ENCODE measurements at regions not wholly inside any gene's neighbourhood (a gene's known extent, or its start where the extent isn't known, plus 50 kb on each side); places are given as distances from the start of the nearest gene placed in this dataset.

DNA sequence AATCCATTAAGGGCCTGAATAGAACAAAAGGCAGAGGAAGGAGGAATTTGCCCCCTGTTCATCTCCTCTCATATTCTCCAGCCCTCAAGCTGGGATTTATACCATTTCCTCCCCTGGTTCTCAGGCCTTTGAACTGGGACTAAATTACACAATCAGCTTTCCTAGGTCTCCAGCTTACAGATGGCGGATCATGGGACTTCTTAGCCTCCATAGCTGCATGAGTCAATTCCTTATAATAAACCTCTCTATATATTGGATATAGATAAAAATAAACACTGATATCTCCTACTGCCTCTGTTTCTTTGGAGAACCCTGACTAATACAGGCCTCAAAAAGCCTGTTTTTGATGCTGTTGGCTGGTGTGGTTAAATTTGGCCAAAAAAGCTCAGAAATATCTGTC is 84.5 kb upstream of the TMEM108 start:
- H3K27ac Mint-ChIP-seq: no peak overlapping the region
- DNase-seq (no peak), ATAC-seq (replicated peaks) (no peak)
- peaks cover 0 to 2% of the 10 kb centered on the region in 2 donors for H3K9me3 Mint-ChIP-seq
- no peak overlapping the region for H3K4me3 Mint-ChIP-seq
- no peaks in the 10 kb centered on the region for H3K36me3 Mint-ChIP-seq (ENCODE audit: insufficient read depth)
- H3K4me1 Mint-ChIP-seq (ENCODE audit: low read depth in 2 of 2): no peaks in the 10 kb centered on the region
- H3K27me3 Mint-ChIP-seq: peaks cover 0 to 9% of the 10 kb centered on the region in 2 donors

DNA sequence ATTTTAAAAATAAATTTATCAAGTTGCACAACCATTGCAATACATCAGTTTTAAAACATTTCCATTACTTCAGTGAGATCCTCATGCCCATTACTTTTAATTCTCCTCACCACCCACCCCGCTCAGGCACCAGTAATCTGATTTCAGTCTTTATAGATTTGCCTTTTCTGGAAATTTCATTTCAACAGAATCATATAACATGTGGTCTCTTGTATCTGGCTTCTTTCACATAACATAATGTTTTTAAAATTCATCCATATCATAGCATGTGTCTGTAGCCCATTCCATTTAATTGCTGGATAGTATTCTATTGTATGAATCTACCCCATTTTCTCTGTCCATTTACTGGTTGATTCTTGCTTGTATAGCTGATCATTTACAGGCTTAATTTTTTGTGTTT is 110.3 kb upstream of the TMEM108 start:
- no peaks in the 10 kb centered on the region for H3K36me3 Mint-ChIP-seq (ENCODE audit: insufficient read depth)
- no peak for ATAC-seq (replicated peaks)
- no peaks in the 10 kb centered on the region for H3K27me3 Mint-ChIP-seq
- no peaks in the 10 kb centered on the region for H3K4me1 Mint-ChIP-seq (ENCODE audit: low read depth in 2 of 2)
- H3K4me3 Mint-ChIP-seq: no peak overlapping the region
- no peak for DNase-seq
- H3K9me3 Mint-ChIP-seq: no peaks in the 10 kb centered on the region
- H3K27ac Mint-ChIP-seq: no peak overlapping the region

DNA sequence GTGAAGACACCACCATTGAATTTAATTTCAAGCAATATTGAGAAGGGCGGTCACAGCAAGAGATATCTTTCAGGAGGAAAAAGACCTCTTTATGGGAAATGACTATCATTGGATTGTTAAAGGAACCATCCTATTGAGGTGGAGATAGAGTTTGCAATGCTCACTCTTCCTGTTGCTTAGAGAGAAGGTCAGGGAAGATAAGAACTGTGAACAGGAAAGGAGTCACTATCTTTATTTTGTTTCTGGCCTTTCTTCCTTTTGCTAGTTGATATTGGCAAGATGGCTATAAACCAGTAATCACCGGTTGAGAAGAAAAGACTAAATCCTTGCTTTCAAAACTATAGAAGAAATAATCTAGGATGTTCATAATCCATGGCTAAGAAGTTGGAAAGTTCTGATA is 112.1 kb upstream of the TMEM108 start:
- H3K36me3 Mint-ChIP-seq (ENCODE audit: insufficient read depth): no peaks in the 10 kb centered on the region
- no peak overlapping the region for H3K4me3 Mint-ChIP-seq
- ATAC-seq (replicated peaks) (no peak), DNase-seq (no peak)
- H3K4me1 Mint-ChIP-seq (ENCODE audit: low read depth in 2 of 2): no peaks in the 10 kb centered on the region
- no peaks in the 10 kb centered on the region for H3K9me3 Mint-ChIP-seq
- H3K27me3 Mint-ChIP-seq: no peaks in the 10 kb centered on the region
- no peak overlapping the region for H3K27ac Mint-ChIP-seq

DNA sequence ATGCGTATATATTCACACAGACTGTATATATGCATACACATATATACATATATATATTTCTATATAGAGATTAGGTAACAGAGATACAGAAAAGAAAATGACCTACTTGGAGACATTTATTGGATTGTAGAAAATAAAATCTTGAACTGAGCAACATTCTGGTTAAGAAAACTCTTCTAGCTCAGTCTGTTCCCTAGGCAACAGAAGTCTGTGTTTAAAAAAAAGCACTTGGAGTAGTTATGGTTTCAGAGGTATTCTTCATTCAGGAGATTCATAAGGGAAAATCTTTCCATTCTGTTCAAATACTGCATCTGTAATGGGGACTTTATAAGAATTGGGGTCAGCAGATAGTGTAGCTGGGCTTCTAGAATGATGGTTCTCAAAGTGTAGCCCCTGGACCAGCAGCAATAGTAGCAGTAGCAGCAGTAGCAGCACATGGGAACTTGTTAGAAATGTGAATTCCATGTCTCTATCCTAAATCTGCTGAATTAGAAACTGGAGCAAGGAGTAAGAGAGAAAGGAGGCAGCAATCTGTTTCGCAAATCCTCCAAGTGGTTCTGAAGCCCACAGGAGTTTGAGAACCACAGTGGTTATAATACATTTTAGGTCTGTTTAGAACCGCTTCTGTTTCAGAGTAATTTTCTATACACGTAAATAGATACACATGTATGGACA is 112.8 kb upstream of the TMEM108 start:
- ATAC-seq (replicated peaks): no peak
- H3K36me3 Mint-ChIP-seq (ENCODE audit: insufficient read depth): no peaks in the 10 kb centered on the region
- H3K27me3 Mint-ChIP-seq: no peaks in the 10 kb centered on the region
- H3K27ac Mint-ChIP-seq: no peak overlapping the region
- H3K4me3 Mint-ChIP-seq: no peak overlapping the region
- H3K4me1 Mint-ChIP-seq (ENCODE audit: low read depth in 2 of 2): no peaks in the 10 kb centered on the region
- DNase-seq: no peak
- H3K9me3 Mint-ChIP-seq: no peaks in the 10 kb centered on the region

DNA sequence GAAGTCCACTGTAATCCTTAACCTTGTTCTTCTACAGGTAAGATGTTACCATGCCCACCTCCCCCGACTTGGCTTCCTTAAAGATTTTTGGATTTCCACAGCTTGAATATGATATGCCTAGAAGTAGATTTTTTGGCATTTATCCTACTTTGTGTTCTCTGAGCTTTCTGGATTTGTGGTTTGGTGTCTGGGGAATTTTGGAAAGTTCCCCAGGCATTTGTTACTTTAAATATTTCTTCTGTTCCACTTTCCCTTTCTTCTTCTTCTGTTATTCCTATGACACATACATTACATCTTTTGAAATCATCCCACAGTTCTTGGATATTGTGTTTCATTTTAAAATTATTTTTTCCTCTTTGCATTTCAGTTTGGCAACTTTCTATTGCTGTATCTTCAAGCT is 122.1 kb upstream of the TMEM108 start:
- DNase-seq: no peak
- Mint-ChIP-seq H3K27ac (no peak overlapping the region), H3K9me3 (no peaks in the 10 kb centered on the region), H3K36me3 (ENCODE audit: insufficient read depth) (no peaks in the 10 kb centered on the region), H3K4me3 (no peak overlapping the region), H3K27me3 (peaks cover 0 to 13% of the 10 kb centered on the region in 2 donors), H3K4me1 (ENCODE audit: low read depth in 2 of 2) (no peaks in the 10 kb centered on the region)
- no peak for ATAC-seq (replicated peaks)

DNA sequence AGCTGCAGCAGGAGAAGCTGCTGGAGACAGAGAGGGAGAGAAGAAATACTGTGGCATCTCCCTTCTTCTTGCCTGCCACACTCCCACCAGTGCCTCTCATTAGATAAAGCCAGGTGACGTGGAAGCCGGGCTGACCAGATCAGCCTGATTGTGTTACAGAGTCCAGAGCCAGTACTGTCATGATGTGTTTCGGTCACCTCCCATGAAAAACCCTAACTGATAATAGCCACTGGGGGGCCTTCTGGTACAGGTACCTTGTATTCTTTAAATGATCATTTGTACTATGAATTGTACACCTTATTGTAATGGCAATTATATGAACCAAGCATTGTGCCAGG is 125.8 kb upstream of the TMEM108 start:
- no peaks in the 10 kb centered on the region for H3K4me1 Mint-ChIP-seq (ENCODE audit: low read depth in 2 of 2)
- no peaks in the 10 kb centered on the region for H3K9me3 Mint-ChIP-seq
- no peak overlapping the region for H3K4me3 Mint-ChIP-seq
- ATAC-seq (replicated peaks): no peak
- peaks cover 0 to 13% of the 10 kb centered on the region in 2 donors for H3K27me3 Mint-ChIP-seq
- H3K27ac Mint-ChIP-seq: no peak overlapping the region
- no peaks in the 10 kb centered on the region for H3K36me3 Mint-ChIP-seq (ENCODE audit: insufficient read depth)
- no peak for DNase-seq

DNA sequence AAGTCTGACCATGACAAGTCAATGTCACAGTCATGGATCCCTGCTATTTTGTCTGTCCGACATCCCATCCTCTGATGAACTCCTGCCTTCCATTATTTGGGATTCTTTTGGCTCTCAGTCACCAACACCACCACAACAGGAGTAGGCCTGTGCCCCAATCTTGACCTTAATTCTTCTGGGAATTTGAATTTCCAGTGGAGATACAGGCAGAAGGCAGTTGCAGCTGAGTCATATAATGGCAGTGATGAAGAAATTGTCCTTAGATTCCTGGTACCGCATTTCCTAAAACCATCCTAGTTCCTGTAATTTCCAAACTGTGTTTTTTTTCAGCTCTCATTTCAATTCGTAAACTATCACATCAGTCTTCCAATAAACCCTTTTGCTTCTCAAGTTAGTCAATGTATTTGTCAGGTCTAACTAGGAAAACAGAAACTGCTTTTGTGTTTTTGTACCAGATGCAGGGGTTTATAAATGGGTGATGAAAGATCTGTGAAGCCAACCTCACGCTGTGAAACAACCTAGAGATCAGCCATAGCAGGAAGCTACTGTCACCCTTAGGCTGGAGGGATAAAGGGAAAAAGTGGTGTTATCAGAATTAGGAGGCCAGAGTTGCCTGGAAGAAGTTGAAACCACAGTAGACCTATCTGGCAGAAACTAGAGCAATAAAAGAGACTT is 126.3 kb upstream of the TMEM108 start:
- ATAC-seq (replicated peaks): no peak
- no peaks in the 10 kb centered on the region for H3K9me3 Mint-ChIP-seq
- H3K36me3 Mint-ChIP-seq (ENCODE audit: insufficient read depth): no peaks in the 10 kb centered on the region
- no peak overlapping the region for H3K4me3 Mint-ChIP-seq
- H3K4me1 Mint-ChIP-seq (ENCODE audit: low read depth in 2 of 2): no peaks in the 10 kb centered on the region
- DNase-seq: no peak
- H3K27ac Mint-ChIP-seq: no peak overlapping the region
- peaks cover 0 to 13% of the 10 kb centered on the region in 2 donors for H3K27me3 Mint-ChIP-seq

DNA sequence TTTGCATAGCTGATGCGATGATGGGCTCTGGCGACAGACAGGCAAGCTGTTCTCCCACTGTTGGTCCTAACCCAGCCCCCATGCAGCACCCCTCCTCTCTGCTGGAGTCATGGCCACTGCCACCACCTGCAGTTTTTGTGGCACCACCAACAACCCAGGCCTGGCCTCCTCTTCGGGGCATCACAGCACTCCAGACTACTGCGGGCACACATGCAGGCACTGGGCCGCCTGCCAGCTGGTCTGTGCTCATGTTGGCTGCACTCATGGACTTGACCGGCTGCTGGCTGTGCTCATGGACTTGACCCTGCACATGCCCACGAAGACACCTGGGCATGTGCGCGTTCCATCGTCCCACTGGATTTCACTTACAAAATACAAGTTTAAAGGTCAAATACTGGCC is 130.9 kb upstream of the TMEM108 start:
- H3K36me3 Mint-ChIP-seq (ENCODE audit: insufficient read depth): no peaks in the 10 kb centered on the region
- H3K4me3 Mint-ChIP-seq: no peak overlapping the region
- H3K4me1 Mint-ChIP-seq (ENCODE audit: low read depth in 2 of 2): no peaks in the 10 kb centered on the region
- no peak for ATAC-seq (replicated peaks)
- no peaks in the 10 kb centered on the region for H3K9me3 Mint-ChIP-seq
- peaks cover 0 to 12% of the 10 kb centered on the region in 2 donors for H3K27me3 Mint-ChIP-seq
- H3K27ac Mint-ChIP-seq: no peak overlapping the region
- DNase-seq: no peak

DNA sequence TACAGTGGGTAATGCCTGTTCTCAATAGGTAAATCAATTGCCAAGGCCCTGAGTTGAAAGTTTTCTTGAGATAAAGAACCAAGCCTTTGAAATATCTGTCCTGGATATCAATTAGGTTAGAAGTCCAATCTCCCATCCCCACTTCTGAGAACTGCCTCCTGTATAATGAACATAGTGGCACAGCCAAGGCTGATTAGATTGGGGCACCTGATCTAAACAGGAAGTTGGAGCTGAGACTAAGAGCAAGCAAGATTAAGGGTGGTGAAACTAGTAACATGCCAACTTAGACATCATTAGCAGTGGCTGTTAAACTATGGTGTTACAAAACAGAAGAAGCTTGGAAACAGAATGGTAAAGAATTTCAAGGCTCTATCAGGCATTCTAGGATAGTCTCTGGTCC is 137.7 kb upstream of the TMEM108 start:
- H3K4me1 Mint-ChIP-seq (ENCODE audit: low read depth in 2 of 2): no peaks in the 10 kb centered on the region
- H3K9me3 Mint-ChIP-seq: no peaks in the 10 kb centered on the region
- no peaks in the 10 kb centered on the region for H3K36me3 Mint-ChIP-seq (ENCODE audit: insufficient read depth)
- no peak overlapping the region for H3K27ac Mint-ChIP-seq
- DNase-seq: no peak
- no peak overlapping the region for H3K4me3 Mint-ChIP-seq
- no peak for ATAC-seq (replicated peaks)
- no peaks in the 10 kb centered on the region for H3K27me3 Mint-ChIP-seq

DNA sequence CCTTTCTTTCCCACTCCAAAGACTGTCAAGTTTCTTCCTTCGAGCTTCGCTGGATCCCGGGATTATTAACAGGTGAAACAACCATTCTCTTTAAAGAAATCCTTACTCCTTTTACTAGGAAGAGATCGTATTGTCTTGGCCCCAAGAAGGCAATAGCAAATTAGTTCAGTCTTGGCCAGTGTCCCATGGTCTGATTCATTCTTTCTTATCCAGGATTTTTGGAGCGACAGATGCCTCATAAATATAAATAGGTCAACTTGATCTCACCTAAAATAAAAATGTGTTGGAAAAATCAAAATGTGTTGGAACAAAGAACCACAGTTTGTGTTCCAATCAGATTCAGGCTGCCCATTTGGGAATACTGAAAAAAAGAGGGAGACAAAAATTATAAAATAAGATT is 140.1 kb upstream of the TMEM108 start:
- no peak for DNase-seq
- no peak overlapping the region for H3K4me3 Mint-ChIP-seq
- H3K9me3 Mint-ChIP-seq: peaks cover 0 to 1% of the 10 kb centered on the region in 2 donors
- no peaks in the 10 kb centered on the region for H3K36me3 Mint-ChIP-seq (ENCODE audit: insufficient read depth)
- ATAC-seq (replicated peaks): no peak
- H3K4me1 Mint-ChIP-seq (ENCODE audit: low read depth in 2 of 2): no peaks in the 10 kb centered on the region
- no peaks in the 10 kb centered on the region for H3K27me3 Mint-ChIP-seq
- no peak overlapping the region for H3K27ac Mint-ChIP-seq

DNA sequence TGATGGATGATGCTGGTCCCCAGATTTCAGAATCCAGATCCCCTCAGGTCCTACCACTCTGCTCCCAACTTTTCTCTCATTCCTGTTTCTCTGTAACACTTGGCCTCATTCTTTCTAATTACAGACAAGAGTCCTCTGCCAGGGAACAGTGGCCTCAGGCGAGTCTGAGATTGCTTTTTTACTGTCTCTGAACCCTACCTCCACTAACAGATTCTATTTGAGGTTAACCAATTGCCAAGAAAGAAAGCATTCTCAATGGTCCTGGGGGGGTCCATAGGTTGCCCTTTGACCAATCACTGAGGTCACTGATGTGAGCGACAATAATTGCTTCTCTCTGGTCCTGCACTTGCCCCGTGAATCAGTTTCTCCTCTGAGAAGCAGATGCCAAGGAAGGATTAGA is 145.2 kb upstream of the TMEM108 start:
- no peaks in the 10 kb centered on the region for H3K27me3 Mint-ChIP-seq

DNA sequence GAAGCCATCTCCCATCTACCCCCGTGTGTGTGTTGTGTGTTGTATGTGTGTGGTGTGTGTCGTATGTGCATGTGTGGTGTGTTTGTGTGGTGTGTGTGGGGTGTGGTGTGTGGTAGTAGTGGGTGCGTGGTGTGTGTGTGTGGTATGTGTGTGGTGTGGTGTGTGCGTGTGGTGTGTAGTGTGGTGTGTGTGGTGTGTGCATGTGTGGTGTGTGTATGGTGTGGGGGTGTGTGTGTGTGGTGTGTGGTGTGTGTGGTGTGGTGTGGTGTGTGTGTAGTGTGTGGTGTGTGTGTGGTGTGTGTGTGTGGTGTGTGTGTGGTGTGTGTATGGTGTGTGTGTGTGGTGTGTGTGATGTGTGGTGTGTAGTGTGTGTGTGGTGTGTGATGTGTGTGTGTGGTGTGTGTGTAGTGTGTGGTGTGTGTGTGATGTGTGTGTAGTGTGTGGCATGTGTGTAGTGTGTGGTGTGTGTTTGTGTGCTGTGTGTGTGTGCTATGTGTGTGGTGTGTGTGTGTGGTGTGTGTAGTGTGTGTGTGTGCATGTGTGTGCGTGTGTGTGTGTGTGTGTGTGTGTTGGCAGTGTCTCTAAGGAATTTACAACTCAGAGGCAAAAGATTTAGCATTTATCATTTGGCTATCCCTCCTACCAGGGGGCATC is 156.3 kb upstream of the TMEM108 start:
- Mint-ChIP-seq H3K4me3 (no peak overlapping the region), H3K27me3 (peaks cover 6 to 10% of the 10 kb centered on the region in 2 donors), H3K4me1 (ENCODE audit: low read depth in 2 of 2) (no peaks in the 10 kb centered on the region), H3K9me3 (peaks cover 7 to 12% of the 10 kb centered on the region in 2 donors), H3K27ac (no peak overlapping the region), H3K36me3 (ENCODE audit: insufficient read depth) (no peaks in the 10 kb centered on the region)
- ATAC-seq (replicated peaks) (no peak), DNase-seq (no peak)

More for the DNA sequence above, 145.2 kb upstream of the TMEM108 start:
- DNase-seq (no peak), ATAC-seq (replicated peaks) (no peak)
- H3K4me1 Mint-ChIP-seq (ENCODE audit: low read depth in 2 of 2): no peaks in the 10 kb centered on the region
- H3K4me3 Mint-ChIP-seq: no peak overlapping the region
- peaks cover 0 to 2% of the 10 kb centered on the region in 2 donors for H3K9me3 Mint-ChIP-seq
- no peak overlapping the region for H3K27ac Mint-ChIP-seq
- H3K36me3 Mint-ChIP-seq (ENCODE audit: insufficient read depth): no peaks in the 10 kb centered on the region

DNA sequence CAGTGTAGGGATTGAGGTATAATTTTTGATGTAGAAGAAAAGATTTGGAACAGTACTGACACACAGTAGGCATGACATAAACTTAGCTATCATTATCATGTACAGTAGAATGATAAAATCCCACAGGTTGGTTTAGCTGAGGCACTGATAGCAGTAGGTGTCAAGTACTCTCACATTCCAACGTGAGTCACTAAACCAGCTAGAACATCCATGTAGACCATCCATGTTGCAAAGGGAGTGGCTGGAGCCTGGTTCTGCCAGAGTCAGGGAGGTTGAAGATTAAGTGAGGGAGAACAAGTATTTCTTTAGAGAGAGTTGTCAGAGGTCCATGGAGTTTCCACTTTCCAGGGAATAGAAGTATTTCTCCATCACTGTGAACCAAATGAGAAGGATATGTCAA is 157.2 kb upstream of the TMEM108 start:
- Mint-ChIP-seq H3K36me3 (ENCODE audit: insufficient read depth) (no peaks in the 10 kb centered on the region), H3K4me3 (no peak overlapping the region), H3K27me3 (peaks cover 6 to 10% of the 10 kb centered on the region in 2 donors), H3K9me3 (peaks cover 6 to 12% of the 10 kb centered on the region in 2 donors), H3K4me1 (ENCODE audit: low read depth in 2 of 2) (no peaks in the 10 kb centered on the region), H3K27ac (no peak overlapping the region)
- no peak for DNase-seq
- no peak for ATAC-seq (replicated peaks)

DNA sequence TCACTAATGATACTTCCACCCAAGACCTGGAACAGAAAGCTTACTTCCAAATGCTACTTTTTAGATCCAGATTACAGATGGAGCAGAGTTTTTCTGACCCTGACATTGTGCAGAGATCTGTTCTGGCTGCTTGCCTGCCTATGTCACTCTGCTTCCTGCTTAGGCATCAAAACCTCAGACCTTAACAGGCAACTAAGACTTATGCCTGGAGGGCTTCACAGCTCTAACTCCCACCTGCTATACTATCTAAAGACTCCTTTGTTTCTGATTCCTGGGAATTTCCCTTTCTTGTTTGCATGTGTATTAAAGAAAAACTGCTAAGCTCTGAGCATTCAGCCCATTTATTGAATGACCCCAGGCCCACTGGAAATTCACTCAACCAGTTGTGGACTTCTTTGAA is 157.4 kb upstream of the NPHP3 start:
- no peak overlapping the region for H3K4me3 Mint-ChIP-seq
- ATAC-seq (replicated peaks): no peak
- DNase-seq: no peak
- H3K27ac Mint-ChIP-seq: no peak overlapping the region
- H3K27me3 Mint-ChIP-seq: peaks cover 6 to 10% of the 10 kb centered on the region in 2 donors
- no peaks in the 10 kb centered on the region for H3K4me1 Mint-ChIP-seq (ENCODE audit: low read depth in 2 of 2)
- peaks cover 6 to 12% of the 10 kb centered on the region in 2 donors for H3K9me3 Mint-ChIP-seq
- no peaks in the 10 kb centered on the region for H3K36me3 Mint-ChIP-seq (ENCODE audit: insufficient read depth)

Data from effector memory CD8-positive, alpha-beta T cell (primary cell).